ENCODE measurements at regions not wholly inside any gene's neighbourhood (a gene's known extent, or its start where the extent isn't known, plus 50 kb on each side); places are given as distances from the start of the nearest gene placed in this dataset.

DNA sequence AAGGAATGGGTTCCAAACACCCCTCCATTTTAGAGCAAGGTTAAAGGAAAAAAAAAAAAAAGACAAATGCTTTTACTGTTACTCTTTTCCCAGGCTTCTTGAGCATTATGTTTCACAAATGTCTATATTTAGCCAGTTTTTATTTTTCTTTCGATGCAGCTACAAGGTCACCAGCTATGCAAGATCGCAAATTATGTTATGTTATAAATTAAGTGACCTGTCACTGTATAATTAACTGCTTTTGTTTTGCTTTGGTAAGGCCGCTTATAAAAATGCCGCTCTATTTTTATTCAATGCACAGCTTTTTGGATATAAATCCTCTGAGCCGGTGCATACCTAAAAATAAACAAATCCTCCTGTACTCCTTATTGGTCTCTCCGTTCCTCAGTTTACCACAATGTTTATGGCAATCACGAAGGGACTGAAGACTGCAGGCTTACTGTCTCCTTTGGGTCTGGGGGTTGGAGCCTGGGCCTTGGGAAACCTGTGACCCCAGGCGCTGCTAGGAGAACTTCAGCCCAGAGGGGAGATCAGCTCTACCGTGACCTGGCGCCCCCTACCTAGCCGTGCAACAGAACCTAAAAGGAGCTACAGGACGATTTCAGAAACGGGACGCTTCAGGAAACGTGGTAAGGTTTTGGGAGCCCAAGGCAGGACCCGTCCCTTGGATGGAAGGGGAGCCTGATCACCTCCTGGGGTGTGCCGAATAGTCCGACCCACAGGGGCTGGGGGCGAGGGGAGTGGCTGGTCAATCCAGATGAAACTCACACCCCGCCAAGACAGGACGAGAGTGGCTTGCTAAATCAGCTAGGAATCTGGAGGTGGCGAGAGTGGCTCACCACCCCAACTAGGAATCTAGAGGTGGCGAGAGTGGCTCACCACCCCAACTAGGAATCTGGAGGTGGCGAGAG, 101.2 kb upstream of the CD55 start:
- TF ChIP-seq OSR1 (CRISPR knock-in tag; IDR thresholded peaks at IDR 0.05): no peak
- TF ChIP-seq ZNF565 (CRISPR knock-in tag; conservative IDR thresholded peaks at IDR 0.05; ENCODE audit: low read depth): no peak
- TF ChIP-seq, protein P1, sequence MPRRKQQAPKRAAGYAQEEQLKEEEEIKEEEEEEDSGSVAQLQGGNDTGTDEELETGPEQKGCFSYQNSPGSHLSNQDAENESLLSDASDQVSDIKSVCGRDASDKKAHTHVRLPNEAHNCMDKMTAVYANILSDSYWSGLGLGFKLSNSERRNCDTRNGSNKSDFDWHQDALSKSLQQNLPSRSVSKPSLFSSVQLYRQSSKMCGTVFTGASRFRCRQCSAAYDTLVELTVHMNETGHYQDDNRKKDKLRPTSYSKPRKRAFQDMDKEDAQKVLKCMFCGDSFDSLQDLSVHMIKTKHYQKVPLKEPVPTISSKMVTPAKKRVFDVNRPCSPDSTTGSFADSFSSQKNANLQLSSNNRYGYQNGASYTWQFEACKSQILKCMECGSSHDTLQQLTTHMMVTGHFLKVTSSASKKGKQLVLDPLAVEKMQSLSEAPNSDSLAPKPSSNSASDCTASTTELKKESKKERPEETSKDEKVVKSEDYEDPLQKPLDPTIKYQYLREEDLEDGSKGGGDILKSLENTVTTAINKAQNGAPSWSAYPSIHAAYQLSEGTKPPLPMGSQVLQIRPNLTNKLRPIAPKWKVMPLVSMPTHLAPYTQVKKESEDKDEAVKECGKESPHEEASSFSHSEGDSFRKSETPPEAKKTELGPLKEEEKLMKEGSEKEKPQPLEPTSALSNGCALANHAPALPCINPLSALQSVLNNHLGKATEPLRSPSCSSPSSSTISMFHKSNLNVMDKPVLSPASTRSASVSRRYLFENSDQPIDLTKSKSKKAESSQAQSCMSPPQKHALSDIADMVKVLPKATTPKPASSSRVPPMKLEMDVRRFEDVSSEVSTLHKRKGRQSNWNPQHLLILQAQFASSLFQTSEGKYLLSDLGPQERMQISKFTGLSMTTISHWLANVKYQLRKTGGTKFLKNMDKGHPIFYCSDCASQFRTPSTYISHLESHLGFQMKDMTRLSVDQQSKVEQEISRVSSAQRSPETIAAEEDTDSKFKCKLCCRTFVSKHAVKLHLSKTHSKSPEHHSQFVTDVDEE (CRISPR knock-in tag; IDR thresholded peaks at IDR 0.05): no peak
- no peak for TF ChIP-seq ESRRG (CRISPR knock-in tag; IDR thresholded peaks at IDR 0.05)
- TF ChIP-seq, protein P2, sequence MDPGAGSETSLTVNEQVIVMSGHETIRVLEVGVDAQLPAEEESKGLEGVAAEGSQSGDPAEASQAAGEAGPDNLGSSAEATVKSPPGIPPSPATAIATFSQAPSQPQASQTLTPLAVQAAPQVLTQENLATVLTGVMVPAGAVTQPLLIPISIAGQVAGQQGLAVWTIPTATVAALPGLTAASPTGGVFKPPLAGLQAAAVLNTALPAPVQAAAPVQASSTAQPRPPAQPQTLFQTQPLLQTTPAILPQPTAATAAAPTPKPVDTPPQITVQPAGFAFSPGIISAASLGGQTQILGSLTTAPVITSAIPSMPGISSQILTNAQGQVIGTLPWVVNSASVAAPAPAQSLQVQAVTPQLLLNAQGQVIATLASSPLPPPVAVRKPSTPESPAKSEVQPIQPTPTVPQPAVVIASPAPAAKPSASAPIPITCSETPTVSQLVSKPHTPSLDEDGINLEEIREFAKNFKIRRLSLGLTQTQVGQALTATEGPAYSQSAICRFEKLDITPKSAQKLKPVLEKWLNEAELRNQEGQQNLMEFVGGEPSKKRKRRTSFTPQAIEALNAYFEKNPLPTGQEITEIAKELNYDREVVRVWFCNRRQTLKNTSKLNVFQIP (CRISPR knock-in tag; IDR thresholded peaks at IDR 0.05; ENCODE audit: borderline replicate concordance, low read depth): no peak

All from SK-N-SH treated with all-trans-retinoic acid at 6 μM for 48 hours (cell line).